Neutrophil (primary cell): ENCODE measurements at regions not wholly inside any gene's neighbourhood (a gene's known extent, or its start where the extent isn't known, plus 50 kb on each side); places are given as distances from the start of the nearest gene placed in this dataset.
"Not testable (repeated sequence)": the region's sequence is repeated elsewhere in the genome, so short reads cannot be mapped to it uniquely, and the experiment has no call there.

Experiments used
- H3K27ac ChIP-seq: fragments of 200-600 bp; sonication (generic); 2 replicates; pipeline ENCODE4 v1.5.1; 2016; ENCODE audit warnings: mild to moderate bottlenecking, moderate library complexity
- H3K27me3 ChIP-seq: fragments of 200-600 bp; sonication (generic); 2 replicates; pipeline ENCODE4 v1.6.0; 2016; ENCODE audit warnings: mild to moderate bottlenecking
- H3K36me3 ChIP-seq: fragments of 200-600 bp; sonication (generic); 2 replicates; pipeline ENCODE4 v1.5.1; 2017
- H3K4me1 ChIP-seq, 2 experiments: fragments of 200-600 bp in 1 of 2; sonication (generic) in 1 of 2; 1 replicate in 1 of 2; 2 replicates in 1 of 2; pipeline versions ENCODE4 v1.5.1 to v1.6.1; 2013 to 2016; ENCODE audit warnings: low read depth in 1 of 2, low read length in 1 of 2, mild to moderate bottlenecking in 1 of 2, moderate library complexity in 1 of 2; ENCODE audit not compliant: control insufficient read depth in 1 of 2, insufficient read depth in 1 of 2
- H3K4me3 ChIP-seq, 2 experiments: fragments of 200-600 bp in 1 of 2; sonication (generic) in 1 of 2; 1 replicate in 1 of 2; 2 replicates in 1 of 2; pipeline ENCODE4 v1.5.1; 2013 to 2016; ENCODE audit warnings: low read depth in 1 of 2, low read length in 1 of 2, mild to moderate bottlenecking in 1 of 2, moderate library complexity in 1 of 2
- H3K9me3 ChIP-seq: fragments of 200-600 bp; sonication (generic); 2 replicates; pipeline ENCODE4 v1.5.1; 2016
- CTCF ChIP-seq: fragments of 200-600 bp; sonication (generic); IDR thresholded peaks from 2 replicates; pipeline ENCODE4 v1.5.1; 2016; ENCODE audit warnings: antibody characterized with exemption

- Histone ChIP-seq H3K36me3 (no peaks in the 10 kb centered on the region), H3K27me3 (no peaks in the 10 kb centered on the region), H3K4me3 (no peak overlapping the region), H3K4me1 (no peaks in the 10 kb centered on the region), H3K9me3 (no peaks in the 10 kb centered on the region), H3K27ac (no peak overlapping the region)
- no peak for TF ChIP-seq CTCF
Measured at GRCh38 chr10:38209332-38209731, 115.2 kb downstream of the ZNF37A start.

- H3K27me3 ChIP-seq, H3K4me3 ChIP-seq, H3K9me3 ChIP-seq, H3K27ac ChIP-seq, H3K4me1 ChIP-seq, H3K36me3 ChIP-seq: not testable (repeated sequence)
Measured at GRCh38 chr10:38209748-38210147, 115.6 kb downstream of the ZNF37A start.

- no peak for TF ChIP-seq CTCF
- H3K27ac ChIP-seq = no peak overlapping the region
Measured at GRCh38 chr10:38212460-38212859, 118.3 kb downstream of the ZNF37A start.

GRCh38 chr10:38226385-38226784 lies 132.2 kb downstream of the ZNF37A start:
- Histone ChIP-seq H3K36me3 (no peaks in the 10 kb centered on the region), H3K4me1 (no peaks in the 10 kb centered on the region), H3K4me3 (no peak overlapping the region), H3K27ac (no peak overlapping the region), H3K27me3 (no peaks in the 10 kb centered on the region), H3K9me3 (no peaks in the 10 kb centered on the region)
- TF ChIP-seq CTCF = no peak

More at GRCh38 chr10:38212460-38212859, 118.3 kb downstream of the ZNF37A start:
- H3K4me3 ChIP-seq = no peak overlapping the region
- H3K27me3 ChIP-seq = no peaks in the 10 kb centered on the region
- H3K36me3 ChIP-seq = no peaks in the 10 kb centered on the region
- H3K9me3 ChIP-seq = no peaks in the 10 kb centered on the region
- H3K4me1 ChIP-seq = no peaks in the 10 kb centered on the region

- Histone ChIP-seq H3K4me3 (no peak overlapping the region), H3K9me3 (no peaks in the 10 kb centered on the region), H3K27ac (no peak overlapping the region), H3K27me3 (no peaks in the 10 kb centered on the region), H3K4me1 (no peaks in the 10 kb centered on the region), H3K36me3 (no peaks in the 10 kb centered on the region)
- TF ChIP-seq CTCF = no peak
Measured at GRCh38 chr10:38228394-38228793, 134.3 kb downstream of the ZNF37A start.

- not testable (repeated sequence) for H3K27me3 ChIP-seq, H3K4me3 ChIP-seq, H3K9me3 ChIP-seq, H3K27ac ChIP-seq, H3K36me3 ChIP-seq, H3K4me1 ChIP-seq
Measured at GRCh38 chr10:38238479-38238878, 144.3 kb downstream of the ZNF37A start.

GRCh38 chr10:38242061-38242649 lies 148.0 kb downstream of the ZNF37A start:
- not testable (repeated sequence) for H3K36me3 ChIP-seq, H3K27me3 ChIP-seq, H3K4me1 ChIP-seq, H3K4me3 ChIP-seq, H3K9me3 ChIP-seq, H3K27ac ChIP-seq

- H3K4me1 ChIP-seq, H3K27ac ChIP-seq, H3K27me3 ChIP-seq, H3K4me3 ChIP-seq, H3K36me3 ChIP-seq, H3K9me3 ChIP-seq: not testable (repeated sequence)
Measured at GRCh38 chr10:38248113-38248512, 154.0 kb downstream of the ZNF37A start.

- H3K27me3 ChIP-seq, H3K9me3 ChIP-seq, H3K4me1 ChIP-seq, H3K36me3 ChIP-seq, H3K27ac ChIP-seq, H3K4me3 ChIP-seq: not testable (repeated sequence)
Measured at GRCh38 chr10:38252551-38252950, 158.4 kb downstream of the ZNF37A start.

- H3K9me3 ChIP-seq, H3K4me1 ChIP-seq, H3K27ac ChIP-seq, H3K27me3 ChIP-seq, H3K4me3 ChIP-seq, H3K36me3 ChIP-seq: not testable (repeated sequence)
Measured at GRCh38 chr10:38267555-38267954, 173.4 kb downstream of the ZNF37A start.
